Karpas-422 (cell line): ENCODE measurements at regions not wholly inside any gene's neighbourhood (a gene's known extent, or its start where the extent isn't known, plus 50 kb on each side); places are given as distances from the start of the nearest gene placed in this dataset.

Source experiments
- DNase-seq: peaks from one replicate; pipeline ENCODE4 v3.0.0-alpha.2; 2015
- H2AFZ ChIP-seq: fragments of 200-600 bp; sonication (generic); 2 replicates; pipeline ENCODE4 v1.6.1; 2014; ENCODE audit warnings: antibody characterized with exemption, low read length, mixed read lengths
- H3K27ac ChIP-seq: fragments of 200-600 bp; sonication (generic); 2 replicates; pipeline ENCODE4 v1.5.1; 2014; ENCODE audit warnings: mild to moderate bottlenecking, low read length, moderate library complexity
- H3K27me3 ChIP-seq: fragments of 200-600 bp; sonication (generic); 2 replicates; pipeline ENCODE4 v1.6.1; 2014; ENCODE audit warnings: low read length, mixed read lengths
- H3K36me3 ChIP-seq: fragments of 200-600 bp; sonication (generic); 2 replicates; pipeline ENCODE4 v1.6.1; 2014; ENCODE audit warnings: low read length, mixed read lengths; ENCODE audit not compliant: insufficient read depth
- H3K4me1 ChIP-seq: fragments of 200-600 bp; sonication (generic); 2 replicates; pipeline ENCODE4 v1.6.1; 2014; ENCODE audit warnings: mild to moderate bottlenecking, low read length, mixed read lengths
- H3K4me2 ChIP-seq: fragments of 200-600 bp; sonication (generic); 2 replicates; pipeline ENCODE4 v1.6.1; 2014; ENCODE audit warnings: low read length, low read depth, mild to moderate bottlenecking; ENCODE audit not compliant: poor library complexity, severe bottlenecking
- H3K4me3 ChIP-seq: fragments of 200-600 bp; sonication (generic); 2 replicates; pipeline ENCODE4 v1.5.1; 2014; ENCODE audit warnings: mild to moderate bottlenecking, antibody characterized with exemption, low read length, mixed read lengths
- H3K79me2 ChIP-seq: fragments of 200-600 bp; sonication (generic); 2 replicates; pipeline ENCODE4 v1.6.1; 2014; ENCODE audit warnings: mild to moderate bottlenecking, low read length, mixed read lengths
- H3K9ac ChIP-seq: fragments of 200-600 bp; sonication (generic); 2 replicates; pipeline ENCODE4 v1.6.0; 2014; ENCODE audit warnings: low read length
- H3K9me2 ChIP-seq: fragments of 200-600 bp; sonication (generic), shearing (Covaris generic); replicated peaks from 2 replicates; pipeline ENCODE4 v1.6.0; 2014; ENCODE audit warnings: mild to moderate bottlenecking, low read length, moderate library complexity; ENCODE audit not compliant: insufficient read depth
- H3K9me3 ChIP-seq: fragments of 300-700, 200-600 bp; sonication (generic); 2 replicates; pipeline ENCODE4 v1.6.1; 2014; ENCODE audit warnings: low read length, mixed read lengths
- H4K20me1 ChIP-seq: fragments of 200-600 bp; sonication (generic); 2 replicates; pipeline ENCODE4 v1.6.1; 2014; ENCODE audit warnings: mild to moderate bottlenecking, antibody characterized with exemption, low read length, low read depth; ENCODE audit not compliant: insufficient read depth

- no peaks in the 10 kb centered on the region for H3K27me3 ChIP-seq
- no peak overlapping the region for H3K4me3 ChIP-seq
- no peaks in the 10 kb centered on the region for H3K9me3 ChIP-seq
- DNase-seq = no peak
- H3K9me2 ChIP-seq = no peaks in the 10 kb centered on the region
- no peaks in the 10 kb centered on the region for H4K20me1 ChIP-seq
- H2AFZ ChIP-seq = no peak overlapping the region
- no peak overlapping the region for H3K27ac ChIP-seq
- no peaks in the 10 kb centered on the region for H3K36me3 ChIP-seq
- H3K79me2 ChIP-seq = no peaks in the 10 kb centered on the region
- no peak overlapping the region for H3K9ac ChIP-seq
- H3K4me1 ChIP-seq = peaks cover 10% of the 10 kb centered on the region
- H3K4me2 ChIP-seq = no peak overlapping the region
Observed at GRCh38 chr13:26965952-26966700, 205.5 kb downstream of the USP12 start.

- Histone ChIP-seq H3K27me3 (no peaks in the 10 kb centered on the region), H3K4me2 (peak overlapping the region; percentile 41), H3K9me3 (no peaks in the 10 kb centered on the region), H3K4me3 (no peak overlapping the region), H2AFZ (peak overlapping the region; percentile 49; the same call in 1 of the 2 replicates), H4K20me1 (no peaks in the 10 kb centered on the region), H3K79me2 (no peaks in the 10 kb centered on the region), H3K9me2 (no peaks in the 10 kb centered on the region), H3K4me1 (peaks cover 10% of the 10 kb centered on the region), H3K36me3 (no peaks in the 10 kb centered on the region), H3K9ac (no peak overlapping the region), H3K27ac (no peak overlapping the region)
- peak; percentile 59 for DNase-seq
Observed at GRCh38 chr13:26964278-26965250, 204.0 kb upstream of the GPR12 start.

- no peak for DNase-seq
- Histone ChIP-seq H3K9me2 (no peaks in the 10 kb centered on the region), H3K4me3 (no peak overlapping the region), H3K4me1 (peaks cover 10% of the 10 kb centered on the region), H3K79me2 (no peaks in the 10 kb centered on the region), H4K20me1 (no peaks in the 10 kb centered on the region), H3K4me2 (no peak overlapping the region), H3K9ac (no peak overlapping the region), H3K9me3 (no peaks in the 10 kb centered on the region), H3K36me3 (no peaks in the 10 kb centered on the region), H3K27me3 (no peaks in the 10 kb centered on the region), H2AFZ (no peak overlapping the region), H3K27ac (no peak overlapping the region)
Observed at GRCh38 chr13:26962671-26963070, 202.1 kb upstream of the GPR12 start.

- H3K36me3 ChIP-seq = no peaks in the 10 kb centered on the region
- no peaks in the 10 kb centered on the region for H3K27me3 ChIP-seq
- no peaks in the 10 kb centered on the region for H3K79me2 ChIP-seq
- no peak overlapping the region for H3K27ac ChIP-seq
- no peaks in the 10 kb centered on the region for H4K20me1 ChIP-seq
- no peak overlapping the region for H2AFZ ChIP-seq
- no peak overlapping the region for H3K4me2 ChIP-seq
- H3K4me1 ChIP-seq = peaks cover 10% of the 10 kb centered on the region
- H3K9ac ChIP-seq = no peak overlapping the region
- H3K4me3 ChIP-seq = no peak overlapping the region
- no peaks in the 10 kb centered on the region for H3K9me2 ChIP-seq
- DNase-seq = no peak
- no peaks in the 10 kb centered on the region for H3K9me3 ChIP-seq
Observed at GRCh38 chr13:26961890-26962615, 201.5 kb upstream of the GPR12 start.

GRCh38 chr13:26957182-26957581 is 196.6 kb upstream of the GPR12 start:
- no peak overlapping the region for H2AFZ ChIP-seq

GRCh38 chr13:26956522-26957142 is 196.0 kb upstream of the GPR12 start:
- no peaks in the 10 kb centered on the region for H4K20me1 ChIP-seq
- no peak for DNase-seq
- no peak overlapping the region for H3K4me2 ChIP-seq
- no peak overlapping the region for H3K27ac ChIP-seq
- no peaks in the 10 kb centered on the region for H3K9me2 ChIP-seq
- H3K9me3 ChIP-seq = no peaks in the 10 kb centered on the region
- H3K9ac ChIP-seq = no peak overlapping the region
- H3K4me3 ChIP-seq = no peak overlapping the region
- no peaks in the 10 kb centered on the region for H3K79me2 ChIP-seq
- no peaks in the 10 kb centered on the region for H3K36me3 ChIP-seq
- no peaks in the 10 kb centered on the region for H3K27me3 ChIP-seq
- no peaks in the 10 kb centered on the region for H3K4me1 ChIP-seq
- H2AFZ ChIP-seq = no peak overlapping the region

More at GRCh38 chr13:26957182-26957581, 196.6 kb upstream of the GPR12 start:
- Histone ChIP-seq H3K36me3 (no peaks in the 10 kb centered on the region), H4K20me1 (no peaks in the 10 kb centered on the region), H3K9ac (no peak overlapping the region), H3K4me2 (no peak overlapping the region), H3K79me2 (no peaks in the 10 kb centered on the region), H3K27ac (no peak overlapping the region), H3K9me3 (no peaks in the 10 kb centered on the region), H3K4me1 (no peaks in the 10 kb centered on the region), H3K27me3 (no peaks in the 10 kb centered on the region), H3K4me3 (no peak overlapping the region), H3K9me2 (no peaks in the 10 kb centered on the region)
- peak; percentile 51 for DNase-seq

- H3K79me2 ChIP-seq = no peaks in the 10 kb centered on the region
- H3K4me2 ChIP-seq = no peak overlapping the region
- H3K36me3 ChIP-seq = no peaks in the 10 kb centered on the region
- no peaks in the 10 kb centered on the region for H4K20me1 ChIP-seq
- H2AFZ ChIP-seq = no peak overlapping the region
- H3K27ac ChIP-seq = no peak overlapping the region
- H3K9ac ChIP-seq = no peak overlapping the region
- H3K9me3 ChIP-seq = no peaks in the 10 kb centered on the region
- no peak for DNase-seq
- H3K4me3 ChIP-seq = no peak overlapping the region
- no peaks in the 10 kb centered on the region for H3K27me3 ChIP-seq
- no peaks in the 10 kb centered on the region for H3K9me2 ChIP-seq
- H3K4me1 ChIP-seq = no peaks in the 10 kb centered on the region
Observed at GRCh38 chr13:26954976-26955375, 194.4 kb upstream of the GPR12 start.
